ENCODE measurements at regions not wholly inside any gene's neighbourhood (a gene's known extent, or its start where the extent isn't known, plus 50 kb on each side); places are given as distances from the start of the nearest gene placed in this dataset.

DNA sequence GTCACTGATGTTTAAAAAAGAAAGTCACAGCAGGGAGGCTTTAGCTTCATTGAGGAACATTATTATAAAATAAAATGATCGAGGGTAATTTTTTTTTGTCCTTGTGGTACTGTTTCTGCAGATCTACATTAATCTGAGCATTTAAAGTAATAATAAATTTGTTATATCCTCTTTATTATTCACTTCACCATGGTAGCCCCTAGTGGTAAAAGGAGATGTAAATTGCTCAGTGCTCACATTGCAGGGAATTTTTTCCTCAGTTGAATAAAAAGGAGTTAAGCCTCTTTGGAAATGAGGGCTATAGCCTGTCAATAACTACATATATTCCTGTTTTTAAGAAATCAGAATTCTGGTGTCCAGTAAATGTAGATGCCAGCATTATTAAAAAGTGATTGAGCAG is 99.7 kb upstream of the VPREB1 start:
- no peak for DNase-seq

DNA sequence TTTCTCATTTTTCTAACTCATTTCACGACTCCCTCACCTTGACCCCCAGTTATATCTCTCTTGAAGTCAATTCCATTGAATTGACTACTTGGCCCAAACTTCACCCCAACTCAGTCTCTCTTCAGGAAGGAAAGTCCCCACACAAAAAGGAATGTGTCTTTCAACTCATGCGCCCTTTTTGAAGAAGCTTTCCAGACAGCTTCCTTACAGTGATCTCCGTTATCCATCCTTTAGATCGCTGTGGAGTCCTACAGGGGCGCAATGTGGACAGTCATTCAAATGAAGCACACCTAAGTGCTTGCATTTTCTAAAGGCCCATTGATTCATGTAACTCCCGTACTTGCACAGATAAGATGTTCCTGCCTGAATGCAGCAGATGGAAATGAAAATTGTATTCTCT is 101.1 kb upstream of the VPREB1 start:
- DNase-seq = no peak

DNA sequence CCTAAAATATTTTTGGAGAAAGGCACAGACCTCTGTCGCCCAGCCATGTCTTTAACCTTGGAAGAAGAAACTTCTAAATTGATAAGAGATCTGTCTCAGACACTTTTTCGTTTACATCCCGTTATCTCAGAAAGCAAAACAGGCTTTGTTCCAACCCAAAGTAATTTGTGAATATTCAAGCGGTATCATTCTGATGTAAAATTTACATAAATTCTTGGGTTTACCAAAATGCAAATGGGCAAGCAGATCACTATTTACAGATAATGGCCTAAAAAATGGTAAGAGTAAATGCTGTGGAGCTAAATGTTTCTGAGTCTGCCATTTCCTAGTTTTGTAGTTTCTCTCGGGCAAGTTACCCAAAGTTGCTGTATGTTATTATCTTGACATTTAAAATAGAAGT is 101.9 kb upstream of the VPREB1 start:
- DNase-seq = no peak

DNA sequence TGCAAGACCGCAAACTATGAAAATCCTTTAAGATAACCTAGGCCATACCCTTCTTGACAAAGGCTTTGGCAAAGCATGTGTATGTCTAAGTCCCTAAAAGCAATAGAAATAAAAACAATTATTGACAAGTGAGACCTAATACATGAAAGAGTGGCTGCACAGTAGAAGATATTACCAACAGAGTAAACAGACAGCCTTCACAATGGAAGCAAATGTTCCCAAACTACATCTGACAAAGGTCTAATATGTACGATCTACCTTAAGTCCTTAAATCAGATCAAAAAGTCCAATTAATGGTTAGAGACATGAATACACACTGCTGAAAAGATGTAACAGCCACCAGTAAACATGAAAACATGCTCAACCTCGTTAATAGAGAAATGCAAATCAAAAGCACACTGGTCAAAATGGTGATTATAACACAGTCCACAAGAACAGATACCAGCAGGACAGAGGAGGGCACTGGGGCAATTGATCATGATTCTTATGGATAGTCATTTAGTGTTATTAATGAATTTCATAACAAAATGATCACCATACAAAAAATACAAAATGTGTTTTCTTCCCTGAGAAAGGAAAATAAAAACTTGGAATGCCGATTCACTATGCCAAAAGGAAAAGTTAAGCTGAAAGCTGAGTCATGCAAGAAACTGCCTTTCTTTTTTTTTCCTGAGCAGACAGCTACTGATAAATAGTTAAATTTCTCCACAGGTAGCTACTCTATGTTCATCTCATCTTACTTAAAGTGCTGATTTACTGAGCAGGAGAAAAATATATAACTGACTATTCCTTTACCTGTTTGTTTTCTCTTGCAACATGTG is 102.6 kb upstream of the VPREB1 start:
- no peak for DNase-seq

DNA sequence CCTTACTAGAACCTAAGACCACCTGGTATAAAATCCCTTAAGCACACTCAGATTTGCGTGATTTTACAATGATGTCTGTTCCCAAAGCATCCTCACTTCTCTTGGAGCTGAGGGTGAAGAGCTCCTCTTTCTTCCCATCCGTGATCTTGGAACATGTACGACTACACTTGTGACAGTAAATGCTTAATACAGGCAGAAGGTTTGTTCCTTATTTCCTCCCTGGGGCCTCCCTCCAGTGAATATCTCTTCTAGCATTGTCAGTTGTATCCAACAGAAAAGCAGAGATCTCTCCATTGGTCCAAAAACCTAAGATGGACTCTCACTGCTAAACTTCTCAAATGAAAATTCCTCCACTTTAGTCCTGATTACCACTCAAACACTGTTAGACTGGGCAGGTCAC is 103.6 kb upstream of the VPREB1 start:
- no peak for DNase-seq

DNA sequence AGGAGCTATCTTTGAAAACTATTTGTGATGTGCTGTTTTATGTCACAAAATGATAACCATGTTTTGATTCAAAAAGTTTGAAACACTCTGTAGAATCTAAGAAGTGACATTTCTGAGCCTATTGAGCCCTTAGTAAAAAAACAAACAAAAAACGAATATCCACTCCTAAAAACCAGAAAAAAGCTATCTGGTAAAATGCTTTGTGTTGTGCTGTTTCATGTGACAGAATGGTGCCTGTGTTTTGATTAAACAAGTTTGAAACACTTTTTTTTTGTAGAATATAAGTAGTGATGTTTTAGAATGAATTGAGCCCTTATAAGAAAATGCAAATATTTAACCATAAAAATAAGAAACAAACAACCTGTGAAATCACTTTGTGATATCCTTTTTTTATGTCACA is 105.2 kb upstream of the VPREB1 start:
- DNase-seq = no peak

DNA sequence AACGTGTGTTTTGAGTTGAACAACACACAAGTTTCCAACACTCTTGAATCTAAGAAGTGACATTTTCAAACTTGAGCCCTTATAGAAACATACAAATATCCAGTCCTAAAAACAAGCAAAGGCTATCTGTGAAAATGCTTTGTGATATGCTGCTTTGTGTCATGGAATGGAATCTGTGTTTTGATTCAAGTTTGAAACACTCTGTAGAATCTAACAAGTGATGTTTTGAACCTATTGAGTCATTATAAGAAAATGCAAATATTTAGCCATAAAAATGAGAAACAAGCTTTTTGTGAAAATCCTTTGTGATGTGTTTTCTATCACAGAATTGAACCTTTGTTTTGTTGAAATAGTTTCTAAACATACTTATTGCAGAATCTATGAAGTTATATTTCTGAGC is 105.7 kb upstream of the VPREB1 start:
- DNase-seq = no peak

DNA sequence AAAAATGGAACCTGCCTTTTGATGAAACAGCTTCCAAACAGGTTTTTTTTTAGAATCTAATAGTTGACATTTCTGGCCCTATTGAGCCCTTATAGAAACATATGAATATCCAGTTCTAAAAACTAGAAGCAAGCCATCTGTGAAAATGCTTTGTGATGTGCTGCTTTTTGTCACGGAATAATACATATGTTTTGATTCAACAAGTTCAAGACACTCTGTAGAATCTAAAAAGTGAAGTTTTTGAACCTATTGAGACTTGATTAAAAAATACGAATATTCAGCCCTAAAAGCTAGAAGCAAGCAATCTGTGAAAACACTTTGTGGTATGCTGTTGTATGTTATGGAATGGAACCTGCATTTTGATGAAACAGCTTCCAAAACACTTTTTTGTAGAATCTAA is 106.7 kb upstream of the VPREB1 start:
- no peak for DNase-seq

DNA sequence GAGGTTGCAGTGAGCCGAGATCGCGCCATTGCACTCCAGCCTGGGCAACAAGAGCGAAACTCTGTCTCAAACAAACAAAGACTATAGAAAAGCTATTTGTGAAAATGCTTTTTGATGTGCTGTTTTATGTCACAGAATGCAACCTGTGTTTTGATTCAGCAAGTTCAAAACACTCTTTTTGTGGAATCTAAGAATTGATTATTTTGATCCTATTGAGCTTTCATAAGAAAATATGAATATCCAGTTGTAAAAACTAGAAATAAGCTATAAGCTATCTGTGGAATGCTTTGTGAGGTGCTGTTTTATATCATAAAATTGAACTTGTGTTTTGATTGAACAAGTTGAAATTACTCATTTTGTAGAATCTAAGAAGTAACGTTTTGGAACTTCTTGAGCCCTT is 110.7 kb upstream of the VPREB1 start:
- no peak for DNase-seq

DNA sequence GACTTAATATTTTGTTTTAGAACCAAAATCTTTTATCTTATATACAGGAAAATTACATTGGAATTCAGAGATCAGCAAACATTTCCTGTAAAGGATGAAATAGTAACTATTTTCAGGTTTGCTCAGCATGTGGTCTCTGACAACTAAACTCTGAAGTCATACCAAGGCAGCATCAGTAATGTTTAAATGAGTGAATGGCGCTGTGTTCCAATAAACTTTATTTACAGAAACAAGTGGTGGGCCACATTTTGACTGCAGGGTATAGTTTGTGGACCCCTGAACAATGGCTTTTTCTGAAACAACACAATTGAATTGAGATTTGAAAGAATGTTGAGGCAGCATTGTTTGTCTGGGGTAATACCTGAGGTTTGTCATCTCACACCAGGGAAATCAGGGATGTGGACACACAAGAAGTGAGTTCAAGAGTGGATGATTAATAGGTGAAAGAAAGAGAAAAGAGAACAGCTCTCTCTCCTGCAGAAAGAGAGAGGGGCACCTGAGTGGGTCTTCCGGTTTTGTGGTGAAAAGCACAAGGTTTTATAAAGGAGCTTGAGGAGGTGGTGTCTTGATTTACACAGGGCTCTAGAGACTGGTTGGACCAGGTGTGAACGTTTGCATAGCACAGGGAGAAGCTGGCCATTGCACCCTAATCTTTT is 113.5 kb upstream of the VPREB1 start:
- DNase-seq = no peak

DNA sequence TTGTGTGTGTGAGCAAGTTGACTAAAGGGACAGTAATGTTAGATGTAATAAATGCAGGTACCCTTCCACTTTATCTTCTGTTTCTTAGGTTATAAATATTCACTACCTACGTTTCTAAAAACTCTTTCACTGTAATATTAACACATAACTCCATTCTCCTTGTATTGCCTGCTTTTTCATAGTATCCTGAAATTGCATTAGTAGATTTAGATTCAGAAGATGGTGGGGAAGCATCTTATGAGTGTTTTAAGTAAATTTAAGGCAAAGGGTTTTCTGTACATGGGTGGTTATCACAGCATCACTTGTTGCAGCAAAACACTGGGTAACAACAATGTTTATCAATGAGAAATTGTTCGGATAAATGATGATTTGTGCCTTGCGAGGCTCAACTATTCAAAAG is 115.2 kb upstream of the VPREB1 start:
- DNase-seq = no peak

DNA sequence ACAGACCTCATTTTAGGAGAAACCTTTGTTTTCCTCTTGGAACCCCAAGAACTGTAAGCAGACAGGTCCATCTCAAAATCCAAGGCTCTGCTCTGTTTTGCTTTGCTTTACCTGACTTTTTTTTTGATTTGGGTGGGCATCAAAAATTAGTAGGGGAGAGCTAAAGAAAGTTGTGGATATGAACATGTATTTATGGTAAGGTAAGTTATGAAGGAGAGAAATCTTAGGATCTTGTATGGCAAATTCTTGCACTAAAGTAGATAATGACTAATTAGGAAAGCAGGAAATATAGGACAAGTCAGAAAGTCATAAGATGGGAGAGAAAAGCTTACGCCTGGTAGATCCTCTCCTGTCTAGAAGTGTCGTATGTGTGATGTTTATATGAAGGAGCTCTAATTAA is 116.1 kb upstream of the VPREB1 start:
- no peak for DNase-seq

DNA sequence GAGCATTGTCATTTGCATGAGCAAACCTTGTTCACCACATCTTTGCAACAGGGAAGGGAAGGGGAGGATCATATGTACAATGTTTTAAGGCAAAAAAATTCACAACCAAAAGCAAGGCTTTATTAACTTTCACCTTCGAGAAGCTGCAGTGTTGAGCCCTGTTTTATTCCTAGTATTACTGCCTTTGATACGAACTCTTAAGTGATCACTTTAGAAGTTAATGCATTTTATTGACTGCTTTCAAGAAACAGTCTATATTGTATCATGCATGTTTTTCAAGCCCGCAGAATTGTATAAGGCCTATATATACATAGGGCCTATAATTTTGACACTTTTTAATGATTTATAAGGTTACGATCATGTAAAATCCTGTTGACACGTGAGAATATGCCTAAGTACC is 117.5 kb upstream of the VPREB1 start:
- no peak for DNase-seq

DNA sequence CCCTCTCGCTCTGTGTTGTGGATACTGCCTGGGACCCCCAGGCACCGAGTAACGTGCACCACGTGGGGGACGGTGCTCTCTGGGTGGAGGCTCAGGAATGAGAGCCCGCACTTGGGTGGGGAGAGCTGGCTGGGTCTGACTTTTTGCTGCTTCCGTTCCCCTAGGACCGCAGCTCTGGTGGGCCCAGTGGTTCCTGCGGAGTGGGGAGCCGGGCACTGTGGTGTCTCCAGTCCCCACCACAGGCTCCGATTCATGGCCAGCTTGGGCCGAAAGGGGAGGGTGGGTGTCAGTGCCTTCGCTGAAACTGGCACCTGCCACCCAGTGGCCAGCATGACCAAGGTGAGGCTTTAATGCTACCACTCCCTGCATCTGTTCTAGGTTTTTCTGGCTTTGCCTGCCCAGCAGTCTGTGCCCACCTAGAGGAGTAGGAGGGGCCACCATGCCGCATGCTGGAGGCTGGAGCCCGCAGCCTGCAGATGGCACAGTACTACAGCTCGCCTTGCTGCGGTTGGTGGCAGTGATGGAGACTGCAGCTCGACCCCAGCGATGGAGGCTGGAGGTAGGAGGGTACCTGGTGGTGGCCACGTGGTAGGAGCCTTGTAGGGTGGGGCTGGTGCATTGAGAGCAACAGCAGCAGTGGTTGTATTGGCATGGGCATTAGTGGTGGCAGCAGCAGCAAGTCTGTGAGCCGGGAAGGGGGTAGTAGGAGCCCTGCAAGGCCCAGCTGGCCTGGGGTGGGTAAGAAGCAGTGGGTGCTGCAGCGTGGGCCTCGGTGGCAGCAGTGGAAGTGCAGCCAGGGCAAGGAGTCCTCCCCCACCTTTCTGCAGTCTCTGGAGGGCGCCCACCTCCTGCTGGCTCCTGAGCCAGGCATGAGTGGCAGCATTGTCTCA is 118.8 kb upstream of the VPREB1 start:
- no peak for DNase-seq

DNA sequence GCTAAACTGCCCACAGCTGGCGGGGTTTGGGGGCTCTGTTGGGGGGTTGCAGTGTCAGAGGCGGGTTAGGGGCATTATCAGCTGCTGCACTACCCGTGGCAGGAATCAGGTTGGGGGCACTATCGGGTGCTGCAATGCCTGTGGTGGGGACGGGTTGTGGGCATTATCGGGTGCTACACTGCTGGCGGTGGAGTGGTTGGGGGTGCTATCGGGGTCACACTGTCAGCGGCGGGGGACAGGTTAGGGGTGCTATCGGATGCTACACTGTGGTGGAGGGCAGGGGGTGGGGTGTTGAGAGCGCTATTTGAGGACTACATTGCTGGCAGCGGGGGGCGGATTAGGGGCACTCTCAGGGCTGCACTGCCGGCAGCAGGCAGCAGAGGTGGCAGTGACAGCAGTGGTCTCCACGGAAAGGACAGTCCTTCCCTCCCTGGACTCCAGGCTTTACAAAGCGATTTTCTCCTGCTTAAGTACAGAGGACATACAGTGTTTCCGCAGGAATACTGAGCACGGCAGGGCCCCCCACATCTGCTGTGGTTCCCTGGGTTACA is 119.5 kb upstream of the VPREB1 start:
- DNase-seq = no peak

DNA sequence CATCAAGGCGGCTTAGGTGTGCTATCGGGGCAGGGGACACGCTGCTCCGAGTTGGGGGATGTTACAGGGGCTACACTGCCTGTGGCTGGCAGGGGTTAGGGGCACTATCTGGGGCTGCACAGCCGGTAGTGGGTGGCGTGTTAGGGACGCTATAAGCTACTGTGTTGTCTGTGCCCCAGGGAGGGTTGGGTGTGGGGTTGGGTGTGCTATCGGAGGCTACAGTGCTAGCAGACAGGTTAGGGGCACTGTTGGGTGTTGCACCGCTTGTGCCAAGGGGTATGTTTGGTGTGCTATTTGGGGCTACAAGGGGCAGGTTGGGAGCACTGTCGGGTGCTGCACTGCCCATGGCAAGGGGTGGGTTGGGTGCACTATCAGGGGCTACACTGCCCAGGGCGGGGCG is 120.2 kb upstream of the VPREB1 start:
- no peak for DNase-seq

DNA sequence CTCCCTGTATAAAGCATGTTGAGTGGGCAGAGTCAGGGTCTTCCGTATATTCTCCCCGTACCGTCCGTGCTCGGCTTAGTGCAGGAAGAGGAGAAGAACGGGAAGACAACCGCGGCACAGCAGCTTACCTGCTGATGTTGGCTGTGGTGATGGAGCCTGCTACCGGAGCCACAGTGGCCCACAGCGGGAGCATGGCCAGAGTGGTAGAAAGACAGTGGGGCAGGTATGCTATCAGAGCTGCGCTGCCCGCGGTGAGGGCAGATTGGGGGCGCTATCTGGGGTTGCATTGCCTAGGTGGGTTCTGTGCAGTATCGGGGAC is 120.7 kb upstream of the VPREB1 start:
- no peak for DNase-seq

DNA sequence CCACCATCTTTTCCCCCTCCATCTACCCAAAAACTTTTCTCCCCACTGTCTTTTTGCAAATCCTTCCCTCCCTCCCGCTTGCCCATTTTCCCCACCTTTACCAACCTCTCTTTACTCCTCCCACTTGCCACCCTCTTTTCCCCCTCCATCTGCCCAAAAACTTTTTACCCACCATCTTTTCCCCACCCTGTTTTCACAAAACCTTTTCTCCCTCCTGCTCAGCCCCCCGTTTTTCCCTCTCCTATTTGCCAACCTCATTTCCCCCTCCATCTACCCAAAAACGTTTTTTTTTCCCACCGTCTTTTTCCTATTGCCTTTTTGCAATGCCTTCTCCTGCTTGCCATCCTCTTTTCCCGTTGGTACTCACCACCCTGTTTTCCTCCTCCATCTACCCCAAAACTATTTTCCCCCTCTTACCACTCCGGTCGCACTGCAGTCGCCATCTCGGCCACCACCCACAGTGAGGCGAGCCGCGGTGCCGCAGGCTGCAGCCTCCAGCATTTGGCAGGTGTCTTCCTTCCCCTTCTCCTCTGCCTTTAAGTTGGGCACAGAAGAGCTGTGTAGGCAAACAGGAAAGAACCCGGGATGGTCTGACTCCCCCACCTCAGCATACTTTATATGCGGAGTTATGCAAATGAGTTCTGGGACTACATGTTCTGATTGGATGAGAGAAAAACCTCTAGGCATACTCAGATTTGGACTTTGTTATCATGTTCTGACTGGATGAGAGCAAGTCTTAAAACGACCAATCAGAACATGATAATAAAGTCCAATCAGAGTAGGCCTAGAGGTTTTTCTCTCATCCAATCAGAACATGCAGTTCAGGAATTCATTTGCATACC is 121.2 kb upstream of the VPREB1 start:
- peak; percentile 39 for DNase-seq

DNA sequence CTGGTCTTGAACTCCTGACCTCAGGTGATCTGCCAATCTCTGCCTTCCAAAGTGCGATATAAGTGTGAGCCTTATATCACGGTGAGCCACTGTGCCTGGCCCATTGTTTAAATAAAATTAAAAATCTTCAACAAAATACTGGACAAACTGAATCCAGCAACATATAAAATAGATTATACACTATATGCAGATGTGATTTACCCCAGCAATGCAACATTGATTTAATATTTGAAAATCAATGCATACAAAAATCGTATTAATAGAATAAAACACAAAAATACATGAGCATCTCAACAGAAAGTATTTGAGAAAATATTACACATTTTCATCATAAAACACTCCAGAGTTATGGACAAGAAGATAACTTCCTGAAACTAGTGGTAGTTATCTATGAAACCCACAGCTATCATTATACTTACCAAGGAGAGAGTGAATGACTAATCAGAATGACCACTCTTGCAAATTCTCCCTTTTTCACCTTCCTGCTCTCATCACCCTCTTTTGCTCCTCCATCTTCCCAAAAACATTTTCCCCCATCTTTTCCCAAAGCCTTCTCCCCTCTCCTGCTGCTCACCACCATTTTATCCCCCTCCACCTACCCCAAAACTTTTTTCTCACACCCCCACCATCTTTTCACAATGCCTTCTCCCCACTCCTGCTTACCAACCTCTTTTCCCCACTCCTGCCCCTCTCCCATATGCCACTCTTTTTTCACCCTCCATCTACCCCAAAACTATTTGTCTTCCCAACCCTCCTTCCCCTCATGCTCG is 122.1 kb upstream of the VPREB1 start:
- DNase-seq = no peak

DNA sequence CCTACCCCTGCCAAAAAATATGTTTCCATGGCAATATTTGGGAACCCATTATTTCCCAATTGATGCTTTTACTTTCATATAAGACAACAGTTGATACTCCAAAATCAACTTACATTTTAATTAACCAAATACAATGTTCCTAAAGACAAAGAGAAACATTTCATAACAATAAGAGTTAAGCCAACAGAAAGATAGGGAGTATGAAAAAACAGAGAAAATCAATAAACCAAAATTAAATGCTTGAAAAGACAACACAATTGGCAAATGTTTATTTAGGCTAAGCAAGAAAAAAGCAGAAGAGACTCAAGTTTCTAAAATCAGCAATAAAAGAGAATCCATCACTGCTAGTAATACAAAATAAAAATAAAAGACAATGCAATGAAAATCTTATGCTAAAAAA is 123.1 kb upstream of the VPREB1 start:
- no peak for DNase-seq

DNA sequence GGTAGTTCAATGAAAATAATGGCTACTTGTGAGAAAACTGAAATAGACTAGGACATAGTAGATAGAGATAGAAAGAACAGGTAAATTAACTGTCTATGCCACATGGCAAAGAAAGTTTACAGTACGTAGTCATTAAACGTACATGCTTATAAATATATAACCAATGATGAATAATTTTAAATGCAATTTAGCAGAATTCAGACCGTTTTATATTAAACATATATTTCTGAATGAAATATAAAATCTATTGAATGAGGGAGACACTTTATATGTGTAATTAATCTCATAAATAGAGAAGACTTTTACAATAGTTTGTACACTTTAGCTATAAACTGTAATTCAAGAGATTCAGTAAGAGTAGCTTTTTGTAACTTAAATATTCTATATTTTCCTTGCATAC is 124.4 kb upstream of the VPREB1 start:
- DNase-seq = no peak

DNA sequence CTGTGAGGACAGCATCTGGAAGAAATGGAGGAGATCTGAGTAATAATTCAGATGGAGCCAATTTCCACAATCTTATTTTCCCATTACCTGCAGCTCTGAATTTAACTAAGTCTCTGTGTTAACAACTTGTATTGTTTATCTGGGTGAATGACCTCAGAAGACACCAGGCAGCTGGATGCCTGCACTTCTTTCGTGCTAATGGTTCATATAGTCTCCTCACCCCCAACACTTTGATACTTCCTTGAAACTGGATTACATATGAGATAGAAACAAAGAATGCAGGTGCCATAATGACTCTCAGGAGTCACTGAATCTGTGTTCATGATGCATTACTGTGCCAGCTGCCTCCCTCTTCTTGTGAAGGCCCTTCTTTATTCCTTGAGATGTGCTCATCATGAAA is 125.6 kb upstream of the VPREB1 start:
- DNase-seq = no peak
